HL-60 (cell line): ENCODE measurements at regions not wholly inside any gene's neighbourhood (a gene's known extent, or its start where the extent isn't known, plus 50 kb on each side); places are given as distances from the start of the nearest gene placed in this dataset.

Experiments
- DNase-seq, 2 experiments: peaks; one replicate each; pipeline ENCODE4 v3.0.0-alpha.2; 2010 to 2020; ENCODE audit warnings: low read depth in 1 of 2, low spot score in 1 of 2
- H3K27ac ChIP-seq: fragments of 250-450 bp; sonication (Bioruptor Pico); replicated peaks from 2 replicates; pipeline ENCODE4 v1.5.1; 2020; ENCODE audit warnings: mild to moderate bottlenecking, moderate library complexity
- H3K27me3 ChIP-seq: fragments of 250-450 bp; sonication (Bioruptor Pico); 2 replicates; pipeline ENCODE4 v1.5.1; 2021; ENCODE audit warnings: mild to moderate bottlenecking, moderate library complexity; ENCODE audit not compliant: insufficient read depth, poor library complexity, severe bottlenecking
- H3K4me3 ChIP-seq: replicated peaks from 2 replicates; pipeline ENCODE4 v1.5.1; 2011; ENCODE audit warnings: mild to moderate bottlenecking, control low read depth, low read length; ENCODE audit not compliant: insufficient read depth
- CTCF ChIP-seq: IDR thresholded peaks from one replicate; pipeline ENCODE4 v1.5.1; 2011; ENCODE audit warnings: low read length, control low read depth, inconsistent platforms; ENCODE audit not compliant: insufficient read depth
- GABPA ChIP-seq: IDR thresholded peaks from 2 replicates; pipeline ENCODE4 v1.6.1; 2012; ENCODE audit warnings: low read depth
- POLR2AphosphoS5 ChIP-seq: IDR thresholded peaks from 2 replicates; pipeline ENCODE4 v1.6.1; 2012; ENCODE audit warnings: low read depth
- REST ChIP-seq: IDR thresholded peaks from 2 replicates; pipeline ENCODE4 v1.6.1; 2012; ENCODE audit warnings: low read depth; ENCODE audit not compliant: insufficient replicate concordance
- SPI1 ChIP-seq: IDR thresholded peaks from 2 replicates; pipeline ENCODE4 v1.6.1; 2012; ENCODE audit warnings: low read depth, mild to moderate bottlenecking, borderline replicate concordance

GRCh38 chr16:79887541-79888540, 287.3 kb upstream of the MAF start:
- no peak for DNase-seq
- Histone ChIP-seq H3K27me3 (no peaks in the 10 kb centered on the region), H3K4me3 (no peak overlapping the region), H3K27ac (no peak overlapping the region)
- TF ChIP-seq SPI1 (no peak), CTCF (no peak), REST (no peak), GABPA (no peak), POLR2AphosphoS5 (no peak)

- H3K27ac ChIP-seq = no peak overlapping the region
- DNase-seq = no peak
- no peaks in the 10 kb centered on the region for H3K27me3 ChIP-seq
- TF ChIP-seq POLR2AphosphoS5 (no peak), GABPA (no peak), SPI1 (no peak), CTCF (no peak), REST (no peak)
- H3K4me3 ChIP-seq = no peak overlapping the region
These were observed 284.8 kb upstream of the MAF start for GRCh38 chr16:79885320-79885719.

GRCh38 chr16:79883494-79883893, 283.0 kb upstream of the MAF start:
- Histone ChIP-seq H3K4me3 (no peak overlapping the region), H3K27me3 (no peaks in the 10 kb centered on the region), H3K27ac (no peak overlapping the region)
- no peak for TF ChIP-seq SPI1
- no peak for TF ChIP-seq CTCF
- TF ChIP-seq GABPA = no peak
- TF ChIP-seq REST = no peak
- no peak for TF ChIP-seq POLR2AphosphoS5
- DNase-seq = no peak
